IMR-90 (cell line): ENCODE measurements at regions not wholly inside any gene's neighbourhood (a gene's known extent, or its start where the extent isn't known, plus 50 kb on each side); places are given as distances from the start of the nearest gene placed in this dataset.
"Not testable (repeated sequence)": the region's sequence is repeated elsewhere in the genome, so short reads cannot be mapped to it uniquely, and the experiment has no call there.

Experiments used
- ATAC-seq: fragments of 200-7000 bp; cut with Tn5 transposase; 2 replicates; pipeline ENCODE4 v1.9.1; 2020; ENCODE audit warnings: low read depth, mild to moderate bottlenecking, moderate library complexity
- BruUV-seq: library from RNA; stranded (reverse); fragments of 400-500 nt; replicated peaks from 2 replicates; lab custom pipeline; 2021; lab: Mats Ljungman, UMichigan
- CTCF ChIA-PET: fragments of 300-600 bp; formaldehyde crosslinking; extraction: SDS; loops from one replicate; lab custom pipeline; 2021; ENCODE audit warnings: antibody characterized with exemption; lab: Yijun Ruan, JAX
- POLR2A ChIA-PET: fragments of 300-600 bp; sonication (Branson Sonifier 250); formaldehyde crosslinking; loops from one replicate; lab custom pipeline; 2022; ENCODE audit warnings: antibody characterized with exemption; ENCODE audit not compliant: unreplicated experiment; lab: Charles Lee
- DNase-seq: peaks from one replicate; pipeline ENCODE4 v3.0.0; 2013
- H2AFZ ChIP-seq: replicated peaks from 2 replicates; pipeline ENCODE3; 2013; ENCODE audit warnings: low read length, mild to moderate bottlenecking; ENCODE audit not compliant: poor library complexity
- H2AK5ac ChIP-seq: 2 replicates; pipeline ENCODE4 v1.6.1; 2013; ENCODE audit warnings: low read depth, low read length, inconsistent platforms
- H2AK9ac ChIP-seq: replicated peaks from 2 replicates; pipeline ENCODE3; 2013; ENCODE audit warnings: mild to moderate bottlenecking, low read depth, low read length, moderate library complexity; ENCODE audit not compliant: poor library complexity
- H2BK120ac ChIP-seq: 2 replicates; pipeline ENCODE4 v1.6.1; 2013; ENCODE audit warnings: low read depth, low read length, inconsistent platforms
- H2BK15ac ChIP-seq: 3 replicates; pipeline ENCODE4 v1.6.1; 2013; ENCODE audit warnings: low read depth, low read length, inconsistent platforms
- H2BK20ac ChIP-seq: 2 replicates; pipeline ENCODE4 v1.6.1; 2013; ENCODE audit warnings: low read depth, mild to moderate bottlenecking, inconsistent platforms, low read length, moderate library complexity
- H2BK5ac ChIP-seq: 2 replicates; pipeline ENCODE4 v1.6.1; 2013; ENCODE audit warnings: mild to moderate bottlenecking, low read depth, low read length, inconsistent platforms; ENCODE audit not compliant: poor library complexity, severe bottlenecking
- H3K14ac ChIP-seq: replicated peaks from 2 replicates; pipeline ENCODE4 v1.6.1; 2013; ENCODE audit warnings: low read depth, low read length, inconsistent platforms
- H3K18ac ChIP-seq: 2 replicates; pipeline ENCODE4 v1.6.1; 2013; ENCODE audit warnings: low read depth, low read length, control low read depth
- H3K23ac ChIP-seq: 2 replicates; pipeline ENCODE4 v1.6.1; 2013; ENCODE audit warnings: low read depth, low read length, inconsistent platforms
- H3K27ac ChIP-seq: 2 replicates; pipeline ENCODE4 v1.5.1; 2013; ENCODE audit warnings: mild to moderate bottlenecking, control low read depth, low read length; ENCODE audit not compliant: insufficient read depth
- H3K27me3 ChIP-seq: 2 replicates; pipeline ENCODE4 v1.6.1; 2013; ENCODE audit warnings: low read length; ENCODE audit not compliant: control insufficient read depth, insufficient read depth
- H3K36me3 ChIP-seq: 2 replicates; pipeline ENCODE4 v1.6.1; 2013; ENCODE audit warnings: low read length, mixed read lengths; ENCODE audit not compliant: control insufficient read depth, insufficient read depth
- H3K4ac ChIP-seq: 2 replicates; pipeline ENCODE4 v1.6.1; 2013; ENCODE audit warnings: low read depth, low read length, inconsistent platforms
- H3K4me1 ChIP-seq: 2 replicates; pipeline ENCODE4 v1.6.1; 2013; ENCODE audit warnings: low read length, mixed read lengths; ENCODE audit not compliant: control insufficient read depth, insufficient read depth
- H3K4me2 ChIP-seq: 2 replicates; pipeline ENCODE4 v1.6.1; 2013; ENCODE audit warnings: low read depth, mild to moderate bottlenecking, control low read depth, low read length, moderate library complexity
- H3K4me3 ChIP-seq: 2 replicates; pipeline ENCODE4 v1.5.1; 2013; ENCODE audit warnings: low read depth, mild to moderate bottlenecking, control low read depth, low read length, moderate library complexity; ENCODE audit not compliant: insufficient read depth
- H3K56ac ChIP-seq: 2 replicates; pipeline ENCODE4 v1.6.1; 2013; ENCODE audit warnings: low read length, inconsistent platforms; ENCODE audit not compliant: insufficient read depth; ENCODE audit errors: extremely low read depth
- H3K79me1 ChIP-seq, 2 experiments: 2 replicates each; pipeline ENCODE4 v1.6.1; 2013; ENCODE audit warnings: low read length in 2 of 2, inconsistent platforms in 1 of 2, low read depth in 1 of 2
- H3K9ac ChIP-seq: 2 replicates; pipeline ENCODE4 v1.6.1; 2013; ENCODE audit warnings: low read depth, low read length, control low read depth
- H3K9me1 ChIP-seq: 2 replicates; pipeline ENCODE4 v1.6.1; 2013; ENCODE audit warnings: low read length, inconsistent platforms; ENCODE audit not compliant: insufficient read depth
- H3K9me3 ChIP-seq: 2 replicates; pipeline ENCODE4 v1.6.1; 2013; ENCODE audit warnings: low read length; ENCODE audit not compliant: control insufficient read depth, insufficient read depth
- H4K20me1 ChIP-seq: 2 replicates; pipeline ENCODE4 v1.6.1; 2013; ENCODE audit warnings: low read length, inconsistent platforms; ENCODE audit not compliant: insufficient read depth
- H4K5ac ChIP-seq: 2 replicates; pipeline ENCODE4 v1.6.1; 2013; ENCODE audit warnings: mild to moderate bottlenecking, low read depth, low read length, control low read depth
- H4K8ac ChIP-seq, 2 experiments: 2 replicates each; pipeline ENCODE4 v1.6.1; 2013; ENCODE audit warnings: low read depth in 2 of 2, low read length in 2 of 2, control low read depth in 1 of 2, inconsistent platforms in 1 of 2
- H4K91ac ChIP-seq: 2 replicates; pipeline ENCODE4 v1.6.1; 2013; ENCODE audit warnings: low read depth, low read length, inconsistent platforms; ENCODE audit not compliant: insufficient read depth
- WGBS, 2 experiments: methylation state at CpG; one replicate each; pipeline versions ENCODE4 v1.1.5 to v1.1.7; 2013; ENCODE audit warnings: missing lambda C conversion rate in 2 of 2; ENCODE audit not compliant: insufficient read length in 1 of 2; ENCODE audit errors: extremely low coverage in 2 of 2; 5-methylcytosine and 5-hydroxymethylcytosine counted together
- dilution Hi-C: fragments of 300-500 bp; cut with HindIII; formaldehyde crosslinking; loops from one replicate; pipeline ENCODE4 v1.14.3; 2018; ENCODE audit warnings: low sequenced_read_pairs; ENCODE audit not compliant: unreplicated experiment
- in situ Hi-C: fragments of 300-500 bp; cut with MboI; formaldehyde crosslinking; loops from 3 replicates; pipeline ENCODE4 v1.14.3; 2019; ENCODE audit warnings: low sequenced_read_pairs, inconsistent platforms, mixed read lengths
- intact Hi-C: fragments of 100-400 bp; cut with micrococcal nuclease; formaldehyde crosslinking; loops from 2 replicates; pipeline ENCODE4 v1.10.0; 2022

DNA sequence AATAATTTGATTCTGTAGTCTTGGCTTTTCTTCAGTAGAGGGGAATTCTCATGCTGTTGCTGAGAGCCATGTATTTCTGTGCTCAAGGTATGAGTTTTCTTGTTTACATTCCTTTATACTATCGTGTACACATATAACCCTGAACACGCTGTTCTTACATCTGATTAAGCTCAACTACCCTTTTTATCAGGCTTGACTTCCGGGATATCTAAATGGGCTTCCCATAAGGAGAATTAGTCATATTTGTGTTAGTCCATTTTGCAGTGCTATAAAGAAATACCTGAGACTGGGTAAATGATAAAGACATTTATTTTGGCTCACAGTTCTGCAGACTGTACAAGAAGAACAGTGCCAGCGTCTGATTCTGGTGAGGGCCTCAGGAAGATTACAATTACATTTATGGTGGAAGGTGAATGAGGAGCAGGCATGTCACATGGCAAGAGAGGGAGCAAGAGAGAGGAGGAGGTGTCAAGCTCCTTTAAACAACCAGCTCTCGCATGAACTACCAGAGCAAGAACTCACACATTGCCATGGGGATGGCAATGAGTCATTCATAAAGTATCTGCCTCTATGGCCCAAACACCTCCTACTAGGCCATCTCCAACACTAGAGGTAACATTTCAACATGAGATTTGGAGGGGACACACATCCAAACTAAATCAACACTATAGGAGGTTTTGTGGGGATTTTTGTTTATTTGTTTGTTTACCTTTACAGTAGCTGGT is 118.2 kb downstream of the LIMS4 start:
- not testable (repeated sequence) for H4K5ac ChIP-seq

GRCh38 chr2:110350718-110351117 is 121.9 kb downstream of the LIMS4 start:
- H3K14ac ChIP-seq, H2BK5ac ChIP-seq, H2BK20ac ChIP-seq, dilution Hi-C loops, H3K4me3 ChIP-seq, H4K91ac ChIP-seq, H3K36me3 ChIP-seq, H3K9me3 ChIP-seq, BruUV-seq, H3K27ac ChIP-seq, H3K79me1 ChIP-seq, H2AK9ac ChIP-seq, H3K9ac ChIP-seq, ATAC-seq, H2BK120ac ChIP-seq, H4K8ac ChIP-seq, POLR2A ChIA-PET, H2AK5ac ChIP-seq, H3K4me2 ChIP-seq, H3K4ac ChIP-seq, H4K20me1 ChIP-seq, H3K9me1 ChIP-seq, H3K23ac ChIP-seq, in situ Hi-C loops, H2BK15ac ChIP-seq, H4K5ac ChIP-seq, CTCF ChIA-PET, H3K4me1 ChIP-seq, H3K18ac ChIP-seq, H3K27me3 ChIP-seq, H3K56ac ChIP-seq, H2AFZ ChIP-seq, DNase-seq, intact Hi-C loops: not testable (repeated sequence)

More for the DNA sequence above, 118.2 kb downstream of the LIMS4 start:
- H3K4me2 ChIP-seq, H3K4me1 ChIP-seq, H3K9ac ChIP-seq, POLR2A ChIA-PET, H3K4ac ChIP-seq, H2AFZ ChIP-seq, H2BK120ac ChIP-seq, H3K18ac ChIP-seq, H2BK20ac ChIP-seq, DNase-seq, H3K56ac ChIP-seq, H3K36me3 ChIP-seq, H3K27ac ChIP-seq, H2AK9ac ChIP-seq, H3K9me3 ChIP-seq, H3K14ac ChIP-seq, BruUV-seq, H3K23ac ChIP-seq, H4K91ac ChIP-seq, H2BK5ac ChIP-seq, H4K8ac ChIP-seq, intact Hi-C loops, H2AK5ac ChIP-seq, H3K79me1 ChIP-seq, H3K4me3 ChIP-seq, CTCF ChIA-PET, H4K20me1 ChIP-seq, H2BK15ac ChIP-seq, dilution Hi-C loops, H3K27me3 ChIP-seq, in situ Hi-C loops, H3K9me1 ChIP-seq: not testable (repeated sequence)
- WGBS, 2 experiments, result no CpG with 5 or more reads among the region's 5 CpGs
- peak; percentile 85 for ATAC-seq
